MM.1S (cell line): ENCODE measurements at regions not wholly inside any gene's neighbourhood (a gene's known extent, or its start where the extent isn't known, plus 50 kb on each side); places are given as distances from the start of the nearest gene placed in this dataset.

Source experiments
- EZH2 ChIP-seq: fragments of 300-600 bp; sonication (generic); optimal IDR thresholded peaks from 2 replicates; pipeline ENCODE3; 2017; ENCODE audit warnings: low read depth, mild to moderate bottlenecking, antibody characterized with exemption, low read length, mixed read lengths
- EZH2phosphoT487 ChIP-seq: fragments of 300-600 bp; sonication (generic); IDR thresholded peaks from 2 replicates; pipeline ENCODE4 v1.6.1; 2018; ENCODE audit warnings: antibody characterized with exemption, low read length
- TF ChIP-seq, protein P1 (sequence below): fragments of 300-600 bp; sonication (generic); IDR thresholded peaks from 2 replicates; pipeline ENCODE4 v1.5.1; 2016; ENCODE audit warnings: antibody characterized with exemption, low read length, mixed read lengths

DNA sequence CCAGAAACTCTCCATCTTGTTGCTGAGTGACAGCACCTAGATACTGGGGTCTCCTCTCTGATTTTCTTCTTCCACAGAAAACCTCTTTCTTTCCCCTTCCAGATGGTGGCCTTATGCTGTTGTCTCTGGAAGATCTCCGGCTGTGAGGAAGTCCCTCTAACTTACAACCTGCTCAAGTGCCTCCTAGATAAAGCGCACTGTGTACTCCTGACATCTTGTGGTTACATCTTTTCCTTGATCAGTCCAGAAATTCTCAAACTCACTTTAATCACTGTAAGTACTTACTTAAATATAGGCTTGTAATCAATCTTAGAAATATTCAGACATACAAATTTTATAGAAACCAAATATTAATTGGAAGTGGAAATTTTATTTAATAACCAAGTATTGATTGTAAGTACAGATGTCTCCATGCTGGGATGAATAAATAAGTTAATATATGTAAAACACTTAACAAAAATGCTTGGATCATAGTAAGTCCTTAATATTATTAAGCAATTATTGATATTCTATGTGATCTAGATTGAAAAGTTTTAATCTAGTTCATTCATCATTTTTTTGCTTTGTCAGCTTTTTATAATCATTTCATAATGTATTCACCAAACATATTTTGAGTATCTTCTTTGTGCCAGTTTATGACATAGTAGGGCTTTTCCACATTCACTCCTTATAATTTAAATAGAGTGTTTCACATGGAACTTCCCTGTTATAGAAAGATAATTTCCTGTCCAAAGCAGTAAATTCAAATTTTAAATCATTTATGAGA, 1381.4 kb upstream of the CDH6 start:
- TF ChIP-seq, protein P1, sequence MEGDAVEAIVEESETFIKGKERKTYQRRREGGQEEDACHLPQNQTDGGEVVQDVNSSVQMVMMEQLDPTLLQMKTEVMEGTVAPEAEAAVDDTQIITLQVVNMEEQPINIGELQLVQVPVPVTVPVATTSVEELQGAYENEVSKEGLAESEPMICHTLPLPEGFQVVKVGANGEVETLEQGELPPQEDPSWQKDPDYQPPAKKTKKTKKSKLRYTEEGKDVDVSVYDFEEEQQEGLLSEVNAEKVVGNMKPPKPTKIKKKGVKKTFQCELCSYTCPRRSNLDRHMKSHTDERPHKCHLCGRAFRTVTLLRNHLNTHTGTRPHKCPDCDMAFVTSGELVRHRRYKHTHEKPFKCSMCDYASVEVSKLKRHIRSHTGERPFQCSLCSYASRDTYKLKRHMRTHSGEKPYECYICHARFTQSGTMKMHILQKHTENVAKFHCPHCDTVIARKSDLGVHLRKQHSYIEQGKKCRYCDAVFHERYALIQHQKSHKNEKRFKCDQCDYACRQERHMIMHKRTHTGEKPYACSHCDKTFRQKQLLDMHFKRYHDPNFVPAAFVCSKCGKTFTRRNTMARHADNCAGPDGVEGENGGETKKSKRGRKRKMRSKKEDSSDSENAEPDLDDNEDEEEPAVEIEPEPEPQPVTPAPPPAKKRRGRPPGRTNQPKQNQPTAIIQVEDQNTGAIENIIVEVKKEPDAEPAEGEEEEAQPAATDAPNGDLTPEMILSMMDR = no peak
- TF ChIP-seq EZH2 (no peak), EZH2phosphoT487 (no peak)
